Liver (tissue), 8 donors: ENCODE measurements at regions not wholly inside any gene's neighbourhood (a gene's known extent, or its start where the extent isn't known, plus 50 kb on each side); places are given as distances from the start of the nearest gene placed in this dataset.

ENCODE experiments used
- DNase-seq: peaks from one replicate; pipeline ENCODE4 v3.0.0-alpha.2; 2017; ENCODE audit warnings: low spot score
- H3K27ac ChIP-seq, 2 donors: one replicate each; pipeline ENCODE4 v1.7.0; 2013; ENCODE audit warnings: inconsistent platforms in 2 of 2, low read length in 2 of 2, control low read depth in 1 of 2, low read depth in 1 of 2, mild to moderate bottlenecking in 1 of 2
- H3K27me3 ChIP-seq, 4 donors: one replicate each; pipeline versions ENCODE4 v1.6.1 to v1.7.0; 2013; ENCODE audit warnings: low read length in 3 of 4, inconsistent platforms in 1 of 4, mild to moderate bottlenecking in 1 of 4, moderate library complexity in 1 of 4; ENCODE audit not compliant: control insufficient read depth in 4 of 4, insufficient read depth in 4 of 4
- H3K36me3 ChIP-seq, 4 donors: one replicate each; pipeline versions ENCODE4 v1.6.1 to v1.7.0; 2013; ENCODE audit warnings: low read length in 3 of 4, mild to moderate bottlenecking in 3 of 4, low read depth in 1 of 4, moderate library complexity in 1 of 4; ENCODE audit not compliant: control insufficient read depth in 4 of 4, insufficient read depth in 3 of 4
- H3K4me1 ChIP-seq, 4 donors: one replicate each; pipeline versions ENCODE4 v1.6.1 to v1.7.0; 2013; ENCODE audit warnings: low read length in 3 of 4, mild to moderate bottlenecking in 3 of 4, moderate library complexity in 1 of 4; ENCODE audit not compliant: control insufficient read depth in 4 of 4, insufficient read depth in 4 of 4
- H3K4me3 ChIP-seq, 3 donors: one replicate each; pipeline versions ENCODE4 v1.6.1 to v1.7.0; 2013; ENCODE audit warnings: low read length in 3 of 3, control low read depth in 1 of 3, low read depth in 1 of 3, mild to moderate bottlenecking in 1 of 3
- H3K9ac ChIP-seq, 2 donors: one replicate each; pipeline ENCODE4 v1.7.0; 2013; ENCODE audit warnings: low read length in 2 of 2, mild to moderate bottlenecking in 2 of 2, moderate library complexity in 2 of 2, control low read depth in 1 of 2, low read depth in 1 of 2
- H3K9me3 ChIP-seq, 4 donors: one replicate each; pipeline versions ENCODE4 v1.6.1 to v1.7.0; 2013; ENCODE audit warnings: low read length in 3 of 4; ENCODE audit not compliant: control insufficient read depth in 4 of 4
- ATF3 ChIP-seq: IDR thresholded peaks from 2 replicates; pipeline ENCODE4 v1.6.1; 2016; ENCODE audit warnings: antibody characterized with exemption
- CTCF ChIP-seq: fragments of 150-350 bp; IDR thresholded peaks from 2 replicates; pipeline ENCODE4 v1.5.1; 2017; ENCODE audit warnings: improper control_type of control experiment, low read depth, low read length; ENCODE audit not compliant: missing input control
- EGR1 ChIP-seq, 2 donors: IDR thresholded peaks; 2 replicates each; pipeline ENCODE4 v1.6.1; 2016 to 2018; ENCODE audit warnings: antibody characterized with exemption in 2 of 2, low read depth in 2 of 2
- FOXA1 ChIP-seq: IDR thresholded peaks from 2 replicates; pipeline ENCODE4 v1.6.1; 2016; ENCODE audit warnings: antibody characterized with exemption
- FOXA2 ChIP-seq: IDR thresholded peaks from 2 replicates; pipeline ENCODE4 v1.6.1; 2016; ENCODE audit warnings: antibody characterized with exemption
- GABPA ChIP-seq, 2 donors: IDR thresholded peaks in 1 of 2; conservative IDR thresholded peaks in 1 of 2; 2 replicates each; pipeline ENCODE4 v1.6.1; 2016; ENCODE audit warnings: antibody characterized with exemption in 2 of 2, mild to moderate bottlenecking in 1 of 2, moderate library complexity in 1 of 2
- HNF4A ChIP-seq, 2 donors: conservative IDR thresholded peaks; 2 replicates each; pipeline ENCODE4 v1.6.1; 2016; ENCODE audit warnings: antibody characterized with exemption in 2 of 2, mild to moderate bottlenecking in 2 of 2
- JUND ChIP-seq, 2 donors: IDR thresholded peaks; 2 replicates each; pipeline ENCODE4 v1.6.1; 2016; ENCODE audit warnings: antibody characterized with exemption in 2 of 2
- MAX ChIP-seq: IDR thresholded peaks from 2 replicates; pipeline ENCODE4 v1.6.1; 2016; ENCODE audit warnings: antibody characterized with exemption
- RAD21 ChIP-seq, 2 donors: IDR thresholded peaks; 2 replicates each; pipeline ENCODE4 v1.6.1; 2016; ENCODE audit warnings: antibody characterized with exemption in 2 of 2, mild to moderate bottlenecking in 2 of 2
- REST ChIP-seq: IDR thresholded peaks from 2 replicates; pipeline ENCODE4 v1.6.1; 2016; ENCODE audit warnings: antibody characterized with exemption, mild to moderate bottlenecking
- SP1 ChIP-seq: IDR thresholded peaks from 2 replicates; pipeline ENCODE4 v1.6.1; 2018; ENCODE audit warnings: antibody characterized with exemption, mild to moderate bottlenecking
- TAF1 ChIP-seq: conservative IDR thresholded peaks from 2 replicates; pipeline ENCODE4 v1.6.1; 2016; ENCODE audit warnings: antibody characterized with exemption, mild to moderate bottlenecking
- YY1 ChIP-seq: IDR thresholded peaks from 2 replicates; pipeline ENCODE4 v1.6.1; 2016; ENCODE audit warnings: antibody characterized with exemption, mild to moderate bottlenecking
- ZBTB33 ChIP-seq: IDR thresholded peaks from 2 replicates; pipeline ENCODE4 v1.6.1; 2016; ENCODE audit warnings: antibody characterized with exemption
- whole genome bisulfite sequencing: extraction: QIAGEN DNeasy Blood & Tissue Kit; methylation state at CpG from one replicate; pipeline ENCODE4 v1.1.7; 2013; 5-methylcytosine and 5-hydroxymethylcytosine counted together
- donor health status: healthy.
- donor health status: healthy.
- donor health status: healthy.
- donor health status: healthy.
- donor health status: healthy.

GRCh38 chr10:83636826-83637225 is 502.5 kb upstream of the GHITM start:
- no peak overlapping the region for H3K4me3 ChIP-seq
- no peaks in the 10 kb centered on the region for H3K27me3 ChIP-seq
- H3K36me3 ChIP-seq = no peaks in the 10 kb centered on the region
- DNase-seq = no peak
- no peaks in the 10 kb centered on the region for H3K4me1 ChIP-seq
- no peak overlapping the region for H3K27ac ChIP-seq
- no peak overlapping the region for H3K9ac ChIP-seq
- no peaks in the 10 kb centered on the region for H3K9me3 ChIP-seq
- no peak for TF ChIP-seq FOXA2
- TF ChIP-seq JUND (IDR thresholded peaks at IDR 0.05) = no peak
- no peak for TF ChIP-seq YY1
- TF ChIP-seq MAX = no peak
- TF ChIP-seq ATF3 = no peak
- no peak for TF ChIP-seq EGR1 (IDR thresholded peaks at IDR 0.05; ENCODE audit: low read depth in 2 of 2)
- no peak for TF ChIP-seq REST
- no peak for TF ChIP-seq SP1
- TF ChIP-seq CTCF = no peak
- TF ChIP-seq GABPA (IDR thresholded peaks at IDR 0.05 in 1 of 2, conservative IDR thresholded peaks at IDR 0.05 in 1 of 2) = no peak
- no peak for TF ChIP-seq ZBTB33
- 57% methylated on average over 3 of the region's 3 CpGs for WGBS

- H3K9ac ChIP-seq = no peak overlapping the region
- no peaks in the 10 kb centered on the region for H3K36me3 ChIP-seq
- H3K4me1 ChIP-seq = no peaks in the 10 kb centered on the region
- no peak overlapping the region for H3K4me3 ChIP-seq
- no peaks in the 10 kb centered on the region for H3K27me3 ChIP-seq
- no peak overlapping the region for H3K27ac ChIP-seq
- no peak for DNase-seq
- H3K9me3 ChIP-seq = no peaks in the 10 kb centered on the region
- no peak for TF ChIP-seq YY1
- TF ChIP-seq RAD21 (IDR thresholded peaks at IDR 0.05) = no peak
- TF ChIP-seq HNF4A (conservative IDR thresholded peaks at IDR 0.05) = no peak
- no peak for TF ChIP-seq TAF1
- TF ChIP-seq REST = no peak
- no peak for TF ChIP-seq EGR1 (IDR thresholded peaks at IDR 0.05; ENCODE audit: low read depth in 2 of 2)
- no peak for TF ChIP-seq FOXA2
- TF ChIP-seq FOXA1 = no peak
- no peak for TF ChIP-seq GABPA (IDR thresholded peaks at IDR 0.05 in 1 of 2, conservative IDR thresholded peaks at IDR 0.05 in 1 of 2)
- TF ChIP-seq MAX = no peak
- TF ChIP-seq SP1 = no peak
- TF ChIP-seq JUND (IDR thresholded peaks at IDR 0.05) = no peak
- no peak for TF ChIP-seq CTCF
Measured at GRCh38 chr10:83647526-83647925, 491.8 kb upstream of the GHITM start.
